ENCODE measurements at regions not wholly inside any gene's neighbourhood (a gene's known extent, or its start where the extent isn't known, plus 50 kb on each side); places are given as distances from the start of the nearest gene placed in this dataset.
"Not testable (repeated sequence)": the region's sequence is repeated elsewhere in the genome, so short reads cannot be mapped to it uniquely, and the experiment has no call there.

DNA sequence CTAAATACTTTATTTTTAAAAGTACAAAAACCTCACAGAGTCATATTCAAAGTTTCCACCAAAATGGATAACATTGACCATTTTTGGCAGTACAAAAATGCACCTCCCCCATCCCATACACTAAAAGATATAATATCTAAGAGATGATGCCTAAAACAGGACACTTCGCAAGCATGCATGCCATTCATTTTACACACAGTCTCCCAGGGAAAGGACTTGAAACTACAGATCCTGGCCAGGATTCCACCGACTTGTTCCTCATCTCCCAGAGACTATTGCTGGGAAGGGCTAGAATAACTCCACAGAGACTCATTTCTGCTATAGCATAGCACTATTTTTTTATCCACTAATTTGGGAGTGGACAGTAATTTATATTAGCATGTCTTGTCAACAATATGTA is 81.7 kb downstream of the MTNR1B start:
- no peak for ATAC-seq (ENCODE audit: low FRiP score)

DNA sequence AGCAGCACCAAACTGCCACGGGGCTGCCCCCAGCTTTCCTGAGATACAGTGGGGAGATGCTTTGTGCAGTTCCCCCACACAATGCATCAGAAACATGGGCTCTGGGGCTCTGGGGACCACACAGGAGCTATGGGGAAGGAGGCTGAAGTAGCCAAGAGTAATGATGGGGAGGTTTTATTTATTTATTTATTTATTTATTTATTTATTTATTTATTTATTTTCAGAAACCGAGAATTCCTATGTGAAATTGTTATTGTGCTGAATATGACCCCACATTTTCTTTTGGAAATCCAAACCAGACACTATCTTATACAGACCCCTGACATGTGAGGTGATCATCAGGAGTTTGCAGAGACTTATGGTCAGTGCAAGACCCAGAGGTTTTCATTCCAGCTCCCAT is 84.4 kb downstream of the MTNR1B start:
- DNase-seq (no peak), ATAC-seq (ENCODE audit: low FRiP score) (no peak)
- no peak overlapping the region for H3K27ac ChIP-seq (ENCODE audit: low read depth in 1 of 2, low read length in 2 of 2)
- no peaks in the 10 kb centered on the region for H3K27me3 ChIP-seq (ENCODE audit: control insufficient read depth in 1 of 2, insufficient read depth in 2 of 2, low read length in 1 of 2)
- no peaks in the 10 kb centered on the region for H3K36me3 ChIP-seq (ENCODE audit: control insufficient read depth in 1 of 2, insufficient read depth in 2 of 2, low read length in 1 of 2)
- H3K4me1 ChIP-seq (ENCODE audit: control insufficient read depth in 1 of 2, insufficient read depth in 2 of 2, low read length in 2 of 2), result no peaks in the 10 kb centered on the region
- 78 to 86% methylated on average over 2 of the region's 2 CpGs for WGBS, 2 donors
- intact Hi-C loops (cut with DNase I), result no loop called here
- H3K4me3 ChIP-seq (ENCODE audit: low read length in 2 of 2), result no peak overlapping the region
- no peaks in the 10 kb centered on the region for H3K9me3 ChIP-seq (ENCODE audit: control insufficient read depth, low read length)

More for the DNA sequence above, 81.7 kb downstream of the MTNR1B start:
- Histone ChIP-seq H3K27ac (ENCODE audit: low read depth in 1 of 2, low read length in 2 of 2) (no peak overlapping the region), H3K9me3 (ENCODE audit: control insufficient read depth, low read length) (no peaks in the 10 kb centered on the region), H3K4me1 (ENCODE audit: control insufficient read depth in 1 of 2, insufficient read depth in 2 of 2, low read length in 2 of 2) (no peaks in the 10 kb centered on the region), H3K36me3 (ENCODE audit: control insufficient read depth in 1 of 2, insufficient read depth in 2 of 2, low read length in 1 of 2) (no peaks in the 10 kb centered on the region), H3K27me3 (ENCODE audit: control insufficient read depth in 1 of 2, insufficient read depth in 2 of 2, low read length in 1 of 2) (no peaks in the 10 kb centered on the region), H3K4me3 (ENCODE audit: low read length in 2 of 2) (no peak overlapping the region)
- intact Hi-C loops (cut with DNase I), result no loop called here
- DNase-seq, result no peak
- 55 to 68% methylated on average over 2 of the region's 2 CpGs for WGBS, 2 donors

DNA sequence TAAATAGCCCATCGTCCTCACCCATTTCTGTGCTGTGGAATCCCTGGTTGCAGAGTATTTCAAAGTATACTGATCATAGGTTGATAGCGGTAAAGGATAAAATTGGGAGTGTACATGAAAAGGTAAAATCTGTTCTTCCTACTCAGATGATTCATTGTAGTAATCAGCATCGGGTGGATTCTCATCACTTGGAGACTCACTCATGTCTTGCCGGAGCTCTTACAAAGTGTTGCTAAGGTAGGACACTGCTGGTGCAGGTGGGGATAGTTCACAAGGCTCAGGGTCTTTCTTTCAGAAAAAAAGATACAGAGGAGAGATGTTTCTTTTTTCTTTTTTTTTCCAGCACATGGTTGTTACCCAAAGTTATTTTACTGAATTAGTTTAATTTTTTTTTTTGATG is 84.8 kb downstream of the MTNR1B start:
- ATAC-seq (ENCODE audit: low FRiP score) (no peak), DNase-seq (no peak)
- Histone ChIP-seq H3K9me3 (ENCODE audit: control insufficient read depth, low read length) (no peaks in the 10 kb centered on the region), H3K36me3 (ENCODE audit: control insufficient read depth in 1 of 2, insufficient read depth in 2 of 2, low read length in 1 of 2) (no peaks in the 10 kb centered on the region), H3K27ac (ENCODE audit: low read depth in 1 of 2, low read length in 2 of 2) (no peak overlapping the region), H3K27me3 (ENCODE audit: control insufficient read depth in 1 of 2, insufficient read depth in 2 of 2, low read length in 1 of 2) (no peaks in the 10 kb centered on the region), H3K4me1 (ENCODE audit: control insufficient read depth in 1 of 2, insufficient read depth in 2 of 2, low read length in 2 of 2) (no peaks in the 10 kb centered on the region), H3K4me3 (ENCODE audit: low read length in 2 of 2) (no peak overlapping the region)
- WGBS, 2 donors, result 91% methylated on average over 4 of the region's 4 CpGs
- intact Hi-C loops (cut with DNase I), result no loop called here

DNA sequence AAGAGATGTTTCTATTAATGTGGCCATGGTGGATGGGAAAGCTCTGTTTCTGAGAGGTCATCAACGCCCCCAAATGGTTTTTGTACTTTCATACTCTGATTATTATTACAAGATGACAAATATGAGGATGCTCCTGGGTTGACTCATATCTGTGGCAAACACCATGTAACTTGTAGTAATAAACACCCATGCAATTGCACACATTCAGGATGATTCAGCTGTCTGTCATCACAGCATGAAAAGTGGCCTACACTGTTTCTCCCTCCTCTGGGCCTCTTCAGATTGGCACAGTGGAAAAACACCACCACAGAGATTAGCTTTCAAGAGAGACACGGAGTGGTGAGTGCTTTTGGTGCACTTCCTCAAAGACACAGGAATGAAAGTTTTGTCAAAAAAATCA is 85.4 kb downstream of the MTNR1B start:
- Histone ChIP-seq H3K4me1 (ENCODE audit: control insufficient read depth in 1 of 2, insufficient read depth in 2 of 2, low read length in 2 of 2) (no peaks in the 10 kb centered on the region), H3K9me3 (ENCODE audit: control insufficient read depth, low read length) (no peaks in the 10 kb centered on the region), H3K36me3 (ENCODE audit: control insufficient read depth in 1 of 2, insufficient read depth in 2 of 2, low read length in 1 of 2) (no peaks in the 10 kb centered on the region), H3K27ac (ENCODE audit: low read depth in 1 of 2, low read length in 2 of 2) (no peak overlapping the region), H3K27me3 (ENCODE audit: control insufficient read depth in 1 of 2, insufficient read depth in 2 of 2, low read length in 1 of 2) (no peaks in the 10 kb centered on the region), H3K4me3 (ENCODE audit: low read length in 2 of 2) (no peak overlapping the region)
- 59 to 72% methylated on average over 2 of the region's 2 CpGs for WGBS, 2 donors
- intact Hi-C loops (cut with DNase I), result no loop called here
- ATAC-seq (ENCODE audit: low FRiP score) (no peak), DNase-seq (no peak)

GRCh38 chr11:93059117-93059957 is 89.9 kb downstream of the MTNR1B start:
- H3K36me3 ChIP-seq (ENCODE audit: control insufficient read depth in 1 of 2, insufficient read depth in 2 of 2, low read length in 1 of 2), result no peaks in the 10 kb centered on the region
- H3K4me3 ChIP-seq (ENCODE audit: low read length in 2 of 2), result no peak overlapping the region
- no peaks in the 10 kb centered on the region for H3K4me1 ChIP-seq (ENCODE audit: control insufficient read depth in 1 of 2, insufficient read depth in 2 of 2, low read length in 2 of 2)
- 24% methylated on average over 6 of the region's 6 CpGs for WGBS, 2 donors
- H3K27me3 ChIP-seq (ENCODE audit: control insufficient read depth in 1 of 2, insufficient read depth in 2 of 2, low read length in 1 of 2), result no peaks in the 10 kb centered on the region
- ATAC-seq (ENCODE audit: low FRiP score) (no peak), DNase-seq (no peak)
- H3K9me3 ChIP-seq (ENCODE audit: control insufficient read depth, low read length), result no peaks in the 10 kb centered on the region
- intact Hi-C loops (cut with DNase I), result no loop called here
- no peak overlapping the region for H3K27ac ChIP-seq (ENCODE audit: low read depth in 1 of 2, low read length in 2 of 2)

DNA sequence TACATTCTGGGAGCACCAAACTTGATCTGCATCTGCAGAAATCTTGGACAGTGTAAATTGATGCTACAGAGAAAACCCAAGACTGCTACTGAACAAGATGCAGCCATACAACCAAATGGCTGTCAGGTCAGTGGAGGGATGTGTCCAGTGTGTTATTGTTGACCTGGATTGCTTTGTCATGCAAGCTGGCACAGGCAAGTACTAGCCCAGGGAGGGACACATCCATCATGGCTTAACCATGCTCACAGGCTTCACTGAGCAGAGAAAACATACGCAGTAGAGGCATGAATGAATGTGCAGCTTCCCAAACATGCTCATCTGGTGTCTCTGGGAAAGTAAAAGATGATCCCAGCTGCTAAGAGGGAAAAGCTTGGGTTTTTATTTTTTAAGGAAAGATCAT is 93.6 kb downstream of the MTNR1B start:
- WGBS, 2 donors, result 34 to 66% methylated on average over 1 of the region's 1 CpG
- Histone ChIP-seq H3K36me3 (ENCODE audit: control insufficient read depth in 1 of 2, insufficient read depth in 2 of 2, low read length in 1 of 2) (no peaks in the 10 kb centered on the region), H3K27me3 (ENCODE audit: control insufficient read depth in 1 of 2, insufficient read depth in 2 of 2, low read length in 1 of 2) (no peaks in the 10 kb centered on the region), H3K4me1 (ENCODE audit: control insufficient read depth in 1 of 2, insufficient read depth in 2 of 2, low read length in 2 of 2) (no peaks in the 10 kb centered on the region), H3K27ac (ENCODE audit: low read depth in 1 of 2, low read length in 2 of 2) (no peak overlapping the region), H3K4me3 (ENCODE audit: low read length in 2 of 2) (no peak overlapping the region), H3K9me3 (ENCODE audit: control insufficient read depth, low read length) (no peaks in the 10 kb centered on the region)
- ATAC-seq (ENCODE audit: low FRiP score), result no peak
- intact Hi-C loops (cut with DNase I), result loop anchor here in 1 of 2 donors (10.0 kb wide), 1 partner anchor 118 kb away; no protein-coding TSS in a partner anchor
- DNase-seq, result no peak

GRCh38 chr11:93065074-93065674 is 95.7 kb downstream of the MTNR1B start:
- not testable (repeated sequence) for H3K27ac ChIP-seq (ENCODE audit: low read depth in 1 of 2, low read length in 2 of 2); H3K27me3 ChIP-seq (ENCODE audit: control insufficient read depth in 1 of 2, insufficient read depth in 2 of 2, low read length in 1 of 2); H3K36me3 ChIP-seq (ENCODE audit: control insufficient read depth in 1 of 2, insufficient read depth in 2 of 2, low read length in 1 of 2); H3K9me3 ChIP-seq (ENCODE audit: control insufficient read depth, low read length); DNase-seq; H3K4me1 ChIP-seq (ENCODE audit: control insufficient read depth in 1 of 2, insufficient read depth in 2 of 2, low read length in 2 of 2); H3K4me3 ChIP-seq (ENCODE audit: low read length in 2 of 2); ATAC-seq (ENCODE audit: low FRiP score)
- intact Hi-C loops (cut with DNase I), result loop anchor here in 1 of 2 donors (10.0 kb wide), 1 partner anchor 120 kb away; no protein-coding TSS in a partner anchor
- 78 to 79% methylated on average over 2 of the region's 2 CpGs for WGBS, 2 donors

DNA sequence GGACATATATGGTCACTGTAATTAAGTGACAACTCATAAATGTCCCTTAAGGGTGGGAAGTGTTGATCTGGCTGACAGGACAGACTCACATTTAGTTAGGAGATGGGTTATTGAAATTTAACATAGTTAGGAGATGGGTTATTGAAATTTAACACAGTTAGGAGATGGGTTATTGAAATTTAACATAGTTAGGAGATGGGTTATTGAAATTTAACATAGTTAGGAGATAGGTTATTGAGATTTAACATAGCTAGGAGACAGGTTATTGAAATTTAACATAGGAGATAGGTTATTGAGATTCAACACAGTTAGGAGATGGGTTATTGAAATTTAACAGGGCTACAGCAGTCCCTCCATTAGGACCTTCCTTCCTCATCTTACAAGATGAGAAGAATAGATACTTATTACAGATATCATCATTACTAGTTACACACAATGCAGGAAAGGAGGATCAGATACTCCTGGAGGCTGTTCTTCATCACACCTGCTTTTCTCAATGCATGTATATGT is 98.5 kb downstream of the MTNR1B start:
- Histone ChIP-seq H3K36me3 (ENCODE audit: control insufficient read depth in 1 of 2, insufficient read depth in 2 of 2, low read length in 1 of 2) (no peaks in the 10 kb centered on the region), H3K9me3 (ENCODE audit: control insufficient read depth, low read length) (no peaks in the 10 kb centered on the region), H3K4me1 (ENCODE audit: control insufficient read depth in 1 of 2, insufficient read depth in 2 of 2, low read length in 2 of 2) (no peaks in the 10 kb centered on the region), H3K27me3 (ENCODE audit: control insufficient read depth in 1 of 2, insufficient read depth in 2 of 2, low read length in 1 of 2) (no peaks in the 10 kb centered on the region), H3K4me3 (ENCODE audit: low read length in 2 of 2) (no peak overlapping the region), H3K27ac (ENCODE audit: low read depth in 1 of 2, low read length in 2 of 2) (no peak overlapping the region)
- DNase-seq, result no peak
- intact Hi-C loops (cut with DNase I), result loop anchor here in 1 of 2 donors (10.0 kb wide), 1 partner anchor 123 kb away; no protein-coding TSS in a partner anchor
- no peak for ATAC-seq (ENCODE audit: low FRiP score)
